ENCODE measurements at regions not wholly inside any gene's neighbourhood (a gene's known extent, or its start where the extent isn't known, plus 50 kb on each side); places are given as distances from the start of the nearest gene placed in this dataset.

GRCh38 chr2:236908439-236909192, 177.1 kb upstream of the COPS8 start:
- no peak for ATAC-seq (ENCODE audit: poor library complexity)
- no peaks in the 10 kb centered on the region for H3K4me1 ChIP-seq (ENCODE audit: insufficient read depth, low read length)
- TF ChIP-seq CTCF (IDR thresholded peaks at IDR 0.05): no peak
- H3K4me3 ChIP-seq (ENCODE audit: low read length): no peak overlapping the region
- DNase-seq: no peak
- no peaks in the 10 kb centered on the region for H3K36me3 ChIP-seq (ENCODE audit: insufficient read depth, low read length)
- H3K27me3 ChIP-seq (ENCODE audit: control insufficient read depth in 1 of 2, insufficient read depth in 2 of 2, low read length in 2 of 2): no peaks in the 10 kb centered on the region
- no peak overlapping the region for H3K27ac ChIP-seq (ENCODE audit: low read depth in 1 of 2, low read length in 2 of 2)
- CTCF ChIA-PET: no interaction called here
- intact Hi-C loops (cut with DNase I, micrococcal nuclease): no loop called here
- POLR2A ChIA-PET: no interaction called here
- Mint-ChIP-seq H3K4me1 (ENCODE audit: low read depth) (no peaks in the 10 kb centered on the region), H3K27me3 (peaks cover 18% of the 10 kb centered on the region), H3K9me3 (no peaks in the 10 kb centered on the region), H3K27ac (no peak overlapping the region), H3K36me3 (ENCODE audit: low read depth) (no peaks in the 10 kb centered on the region), H3K4me3 (no peak overlapping the region)
- no peaks in the 10 kb centered on the region for H3K9me3 ChIP-seq (ENCODE audit: control insufficient read depth in 1 of 2, insufficient read depth in 1 of 2, low read length in 2 of 2)

GRCh38 chr2:236909193-236909504, 176.5 kb upstream of the COPS8 start:
- no peaks in the 10 kb centered on the region for H3K4me1 ChIP-seq (ENCODE audit: insufficient read depth, low read length)
- H3K36me3 Mint-ChIP-seq (ENCODE audit: low read depth): no peaks in the 10 kb centered on the region
- intact Hi-C loops (cut with DNase I, micrococcal nuclease): no loop called here
- ChIA-PET CTCF (no interaction called here), POLR2A (no interaction called here)
- ATAC-seq (ENCODE audit: poor library complexity) (no peak), DNase-seq (no peak)
- H3K27ac ChIP-seq (ENCODE audit: low read depth in 1 of 2, low read length in 2 of 2): no peak overlapping the region
- H3K9me3 Mint-ChIP-seq: no peaks in the 10 kb centered on the region
- no peaks in the 10 kb centered on the region for H3K4me1 Mint-ChIP-seq (ENCODE audit: low read depth)
- no peaks in the 10 kb centered on the region for H3K27me3 ChIP-seq (ENCODE audit: control insufficient read depth in 1 of 2, insufficient read depth in 2 of 2, low read length in 2 of 2)
- no peak overlapping the region for H3K4me3 Mint-ChIP-seq
- H3K9me3 ChIP-seq (ENCODE audit: control insufficient read depth in 1 of 2, insufficient read depth in 1 of 2, low read length in 2 of 2): no peaks in the 10 kb centered on the region
- no peak overlapping the region for H3K27ac Mint-ChIP-seq
- no peak for TF ChIP-seq CTCF (IDR thresholded peaks at IDR 0.05)
- H3K27me3 Mint-ChIP-seq: peaks cover 18% of the 10 kb centered on the region
- no peaks in the 10 kb centered on the region for H3K36me3 ChIP-seq (ENCODE audit: insufficient read depth, low read length)
- no peak overlapping the region for H3K4me3 ChIP-seq (ENCODE audit: low read length)

GRCh38 chr2:236909802-236910201, 175.9 kb upstream of the COPS8 start:
- no peak for TF ChIP-seq CTCF (IDR thresholded peaks at IDR 0.05)
- intact Hi-C loops (cut with DNase I, micrococcal nuclease): no loop called here
- Mint-ChIP-seq H3K27me3 (peaks cover 18% of the 10 kb centered on the region), H3K9me3 (no peaks in the 10 kb centered on the region), H3K36me3 (ENCODE audit: low read depth) (no peaks in the 10 kb centered on the region), H3K4me3 (no peak overlapping the region), H3K4me1 (ENCODE audit: low read depth) (no peaks in the 10 kb centered on the region), H3K27ac (no peak overlapping the region)
- ATAC-seq (ENCODE audit: poor library complexity): no peak
- CTCF ChIA-PET: no interaction called here
- Histone ChIP-seq H3K27ac (ENCODE audit: low read depth in 1 of 2, low read length in 2 of 2) (no peak overlapping the region), H3K27me3 (ENCODE audit: control insufficient read depth in 1 of 2, insufficient read depth in 2 of 2, low read length in 2 of 2) (no peaks in the 10 kb centered on the region), H3K36me3 (ENCODE audit: insufficient read depth, low read length) (no peaks in the 10 kb centered on the region), H3K4me3 (ENCODE audit: low read length) (no peak overlapping the region), H3K4me1 (ENCODE audit: insufficient read depth, low read length) (no peaks in the 10 kb centered on the region), H3K9me3 (ENCODE audit: control insufficient read depth in 1 of 2, insufficient read depth in 1 of 2, low read length in 2 of 2) (no peaks in the 10 kb centered on the region)
- POLR2A ChIA-PET: no interaction called here
- no peak for DNase-seq

All from CD4-positive, alpha-beta T cell (primary cell).